HepG2 (cell line): ENCODE measurements at regions not wholly inside any gene's neighbourhood (a gene's known extent, or its start where the extent isn't known, plus 50 kb on each side); places are given as distances from the start of the nearest gene placed in this dataset.

Experiments used
- ATAC-seq: fragments of 200-7000 bp; cut with Tn5 transposase; 3 replicates; pipeline ENCODE4 v1.9.1; 2020; ENCODE audit warnings: mild to moderate bottlenecking, moderate library complexity
- BruUV-seq: library from RNA; stranded (reverse); fragments of 400-500 nt; replicated peaks from 2 replicates; lab custom pipeline; 2021; lab: Mats Ljungman, UMichigan
- CTCF ChIA-PET: fragments of 300-600 bp; formaldehyde crosslinking; extraction: SDS; loops from one replicate; lab custom pipeline; 2021; ENCODE audit warnings: low total read pairs, inconsistent platforms, low intra/inter-chr PET ratio; lab: Yijun Ruan, JAX
- POLR2A ChIA-PET: fragments of 350-600 bp; sonication (Branson Sonifier 250); formaldehyde crosslinking; loops from one replicate; lab custom pipeline; 2020; ENCODE audit warnings: antibody characterized with exemption, inconsistent platforms; lab: Yijun Ruan, JAX
- DNase-seq: peaks from one replicate; pipeline ENCODE4 v3.0.0-alpha.2; 2015; ENCODE audit warnings: low spot score
- FAIRE-seq: peaks from 3 replicates; lab custom pipeline; 2011; peaks lifted over from hg19 to GRCh38; lab: Jason Lieb, UNC
- H2AFZ ChIP-seq: one replicate; pipeline ENCODE4 v1.6.1; 2011; ENCODE audit warnings: low read length, inconsistent platforms
- H3K27ac ChIP-seq: fragments of 300-600 bp; 3 replicates; pipeline ENCODE4 v1.8.0; 2011; ENCODE audit warnings: mixed run types, mild to moderate bottlenecking, mixed read lengths, low read length, inconsistent platforms; ENCODE audit not compliant: insufficient read depth; ENCODE audit errors: extremely low read length
- H3K27me3 ChIP-seq, 2 experiments: fragments of 200-600 bp in 1 of 2; 2 replicates in 1 of 2; 3 replicates in 1 of 2; pipeline versions ENCODE4 v1.6.0 to v1.8.0; 2011; ENCODE audit warnings: low read length in 2 of 2, mild to moderate bottlenecking in 2 of 2, moderate library complexity in 2 of 2, inconsistent platforms in 1 of 2; ENCODE audit not compliant: insufficient read depth in 2 of 2, control insufficient read depth in 1 of 2
- H3K36me3 ChIP-seq, 2 experiments: fragments of 200-600 bp in 1 of 2; replicated peaks in 1 of 2; 2 replicates in 1 of 2; 3 replicates in 1 of 2; pipeline versions ENCODE4 v1.5.1 to v1.8.0; 2011; ENCODE audit warnings: low read length in 2 of 2, inconsistent platforms in 1 of 2; ENCODE audit not compliant: insufficient read depth in 2 of 2, control insufficient read depth in 1 of 2
- H3K4me1 ChIP-seq: 2 replicates; pipeline ENCODE4 v1.5.1; 2012; ENCODE audit warnings: low read length, inconsistent platforms; ENCODE audit not compliant: insufficient read depth
- H3K4me2 ChIP-seq: 2 replicates; pipeline ENCODE4 v1.6.0; 2011; ENCODE audit warnings: low read depth, low read length, inconsistent platforms
- H3K4me3 ChIP-seq, 3 experiments: fragments of 200-600 bp in 1 of 3; sonication (generic), shearing (Covaris generic) in 1 of 3; replicated peaks in 1 of 3; 2 replicates each; pipeline ENCODE4 v1.5.1; 2011 to 2016; ENCODE audit warnings: low read length in 3 of 3, inconsistent platforms in 2 of 3, low read depth in 2 of 3, mild to moderate bottlenecking in 2 of 3, control low read depth in 1 of 3, mixed read lengths in 1 of 3; ENCODE audit not compliant: insufficient read depth in 1 of 3
- H3K79me2 ChIP-seq: one replicate; pipeline ENCODE4 v1.6.1; 2011; ENCODE audit warnings: low read length, inconsistent platforms; ENCODE audit not compliant: insufficient read depth
- H3K9ac ChIP-seq: 2 replicates; pipeline ENCODE4 v1.6.0; 2011; ENCODE audit warnings: mild to moderate bottlenecking, low read depth, low read length, inconsistent platforms; ENCODE audit not compliant: insufficient read depth
- H3K9me3 ChIP-seq: 2 replicates; pipeline ENCODE4 v1.5.1; 2012; ENCODE audit warnings: mild to moderate bottlenecking, low read length
- H4K20me1 ChIP-seq: 2 replicates; pipeline ENCODE4 v1.6.0; 2011; ENCODE audit warnings: inconsistent platforms, mild to moderate bottlenecking, low read length, moderate library complexity; ENCODE audit not compliant: insufficient read depth
- AGO1 ChIP-seq: fragments of 200-400 bp; formaldehyde crosslinking; IDR thresholded peaks from 2 replicates; pipeline ENCODE4 v1.6.1; 2017; ENCODE audit warnings: mild to moderate bottlenecking, low read depth, low read length, moderate library complexity; ENCODE audit not compliant: poor library complexity, severe bottlenecking
- AKAP8 ChIP-seq: sonication (generic); formaldehyde crosslinking; IDR thresholded peaks from 2 replicates; pipeline ENCODE4 v1.5.1; 2020; ENCODE audit warnings: mild to moderate bottlenecking, missing genetic modification reagents
- DPF2 ChIP-seq: sonication (generic); formaldehyde crosslinking; IDR thresholded peaks from 2 replicates; pipeline ENCODE4 v1.4.0; 2020; ENCODE audit warnings: mild to moderate bottlenecking, low read depth, missing genetic modification reagents, borderline replicate concordance
- FIP1L1 ChIP-seq: fragments of 200-400 bp; formaldehyde crosslinking; IDR thresholded peaks from 2 replicates; pipeline ENCODE4 v1.6.1; 2018; ENCODE audit warnings: low read depth, mild to moderate bottlenecking, low read length, moderate library complexity, borderline replicate concordance; ENCODE audit not compliant: insufficient read depth
- GPBP1L1 ChIP-seq: sonication (generic); formaldehyde crosslinking; IDR thresholded peaks from 2 replicates; pipeline ENCODE4 v1.5.0; 2020; ENCODE audit warnings: mild to moderate bottlenecking, missing genetic modification reagents
- HMG20B ChIP-seq: conservative IDR thresholded peaks from 2 replicates; pipeline ENCODE4 v1.6.1; 2016; ENCODE audit warnings: missing genetic modification reagents, missing compliant biosample characterization
- MLLT10 ChIP-seq: sonication (generic); formaldehyde crosslinking; IDR thresholded peaks from 2 replicates; pipeline ENCODE4 v1.4.0; 2020; ENCODE audit warnings: missing genetic modification reagents
- PCBP2 ChIP-seq: fragments of 200-400 bp; formaldehyde crosslinking; optimal IDR thresholded peaks from 2 replicates; pipeline ENCODE3; 2018; ENCODE audit warnings: low read length, low read depth; ENCODE audit not compliant: poor library complexity, severe bottlenecking
- PRMT3 ChIP-seq: sonication (generic); formaldehyde crosslinking; IDR thresholded peaks from 2 replicates; pipeline ENCODE4 v1.8.1; 2022; ENCODE audit warnings: low read depth, mild to moderate bottlenecking, moderate library complexity, missing genetic modification reagents, borderline replicate concordance
- SATB2 ChIP-seq: sonication (generic); formaldehyde crosslinking; IDR thresholded peaks from 2 replicates; pipeline ENCODE4 v1.5.0; 2020; ENCODE audit warnings: missing genetic modification reagents
- SCMH1 ChIP-seq: sonication (generic); formaldehyde crosslinking; IDR thresholded peaks from 2 replicates; pipeline ENCODE4 v1.9.0; 2021; ENCODE audit warnings: missing genetic modification reagents, mild to moderate bottlenecking, borderline replicate concordance
- SETDB1 ChIP-seq: sonication (generic); formaldehyde crosslinking; IDR thresholded peaks from 2 replicates; pipeline ENCODE4 v1.5.1; 2020; ENCODE audit warnings: missing genetic modification reagents, mild to moderate bottlenecking, borderline replicate concordance
- SMYD3 ChIP-seq: sonication (generic); formaldehyde crosslinking; IDR thresholded peaks from 2 replicates; pipeline ENCODE4 v1.8.1; 2023; ENCODE audit warnings: mild to moderate bottlenecking, missing genetic modification reagents
- SUZ12 ChIP-seq: fragments of 150-350 bp; IDR thresholded peaks from 2 replicates; pipeline ENCODE4 v1.6.1; 2014; ENCODE audit warnings: low read depth, low read length
- ZEB1 ChIP-seq: IDR thresholded peaks from 2 replicates; pipeline ENCODE4 v1.6.1; 2012; ENCODE audit warnings: mild to moderate bottlenecking, low read depth, inconsistent platforms; ENCODE audit not compliant: insufficient replicate concordance
- ZNF101 ChIP-seq: sonication (generic); formaldehyde crosslinking; IDR thresholded peaks from 2 replicates; pipeline ENCODE4 v1.4.0; 2020; ENCODE audit warnings: mild to moderate bottlenecking, low read depth, missing genetic modification reagents, borderline replicate concordance
- ZNF546 ChIP-seq: sonication (generic); formaldehyde crosslinking; conservative IDR thresholded peaks from 2 replicates; pipeline ENCODE4 v1.8.1; 2023; ENCODE audit warnings: mild to moderate bottlenecking, missing genetic modification reagents
- ZNF629 ChIP-seq: sonication (generic); formaldehyde crosslinking; conservative IDR thresholded peaks from 2 replicates; pipeline ENCODE4 v1.5.0; 2020; ENCODE audit warnings: missing genetic modification reagents
- WGBS: methylation state at CpG from one replicate; pipeline ENCODE4 v1.1.6; 2017; ENCODE audit warnings: low lambda C conversion rate; 5-methylcytosine and 5-hydroxymethylcytosine counted together
- in situ Hi-C: cut with HindIII; loops from 2 replicates; pipeline ENCODE4 v1.10.0; 2017; ENCODE audit warnings: low pct_unique_long_range_greater_than_20kb; ENCODE audit not compliant: extremely low pct_ligation_motif_present
- intact Hi-C: fragments of 100-400 bp; cut with micrococcal nuclease; formaldehyde crosslinking; loops from one replicate; pipeline ENCODE4 v1.10.0; 2022; ENCODE audit not compliant: unreplicated experiment

GRCh38 chr12:124674937-124675336, 107.5 kb upstream of the NCOR2 start:
- BruUV-seq, result no TSS peak
- in situ Hi-C loops, result no loop called here
- POLR2A ChIA-PET, result no interaction called here

More at GRCh38 chr12:124674937-124675336, 107.5 kb upstream of the NCOR2 start:
- H2AFZ ChIP-seq, result no peak overlapping the region
- intact Hi-C loops, result no loop called here
- DNase-seq, result no peak
- H3K4me1 ChIP-seq, result peaks cover 36% of the 10 kb centered on the region
- H3K4me3 ChIP-seq, result no peak overlapping the region
- no peak overlapping the region for H3K27ac ChIP-seq
- no peak overlapping the region for H3K9ac ChIP-seq
- 100% methylated on average over 1 of the region's 1 CpG for WGBS
- CTCF ChIA-PET, result no interaction called here
- no peaks in the 10 kb centered on the region for H3K9me3 ChIP-seq
- H4K20me1 ChIP-seq, result no peaks in the 10 kb centered on the region
- ATAC-seq, result no peak
- H3K79me2 ChIP-seq, result no peaks in the 10 kb centered on the region
- TF ChIP-seq SUZ12 (no peak), SATB2 (CRISPR knock-in tag) (no peak), GPBP1L1 (CRISPR knock-in tag) (no peak), AGO1 (no peak), FIP1L1 (no peak), MLLT10 (CRISPR knock-in tag) (no peak), SETDB1 (CRISPR knock-in tag) (no peak), PCBP2 (no peak), SCMH1 (CRISPR knock-in tag) (no peak), DPF2 (CRISPR knock-in tag) (no peak), ZNF546 (CRISPR knock-in tag) (no peak), ZNF629 (CRISPR knock-in tag) (no peak), PRMT3 (no peak), ZNF101 (CRISPR knock-in tag) (no peak), HMG20B (CRISPR knock-in tag) (no peak), SMYD3 (no peak), ZEB1 (no peak), AKAP8 (CRISPR knock-in tag) (no peak)
- TF ChIP-seq, all 625 proteins: peak for 0
- FAIRE-seq, result no peak
- no peaks in the 10 kb centered on the region for H3K36me3 ChIP-seq
- no peak overlapping the region for H3K4me2 ChIP-seq
- peaks cover 0 to 21% of the 10 kb centered on the region in 2 experiments; a peak in 3 of 5 replicates for H3K27me3 ChIP-seq
